SK-N-MC (cell line): ENCODE measurements at regions not wholly inside any gene's neighbourhood (a gene's known extent, or its start where the extent isn't known, plus 50 kb on each side); places are given as distances from the start of the nearest gene placed in this dataset.
"Not testable (repeated sequence)": the region's sequence is repeated elsewhere in the genome, so short reads cannot be mapped to it uniquely, and the experiment has no call there.

Experiments used
- DNase-seq: peaks from one replicate; pipeline ENCODE4 v3.0.0-alpha.2; 2011; ENCODE audit warnings: low read depth, low spot score
- H3K27ac ChIP-seq: fragments of 200-600 bp; sonication (generic); 2 replicates; pipeline ENCODE4 v1.5.1; 2016; ENCODE audit warnings: mixed run types
- H3K36me3 ChIP-seq: fragments of 200-600 bp; sonication (generic); 2 replicates; pipeline ENCODE4 v1.6.1; 2017; ENCODE audit warnings: antibody characterized with exemption, low read length, mixed read lengths; ENCODE audit not compliant: insufficient read depth
- H3K4me3 ChIP-seq: fragments of 200-600 bp; sonication (generic); 2 replicates; pipeline ENCODE4 v1.5.1; 2016
- H3K9ac ChIP-seq: fragments of 200-600 bp; sonication (generic); 2 replicates; pipeline ENCODE4 v1.8.0; 2017; ENCODE audit warnings: mixed run types, mixed read lengths; ENCODE audit not compliant: insufficient read length
- H3K9me3 ChIP-seq: fragments of 200-600 bp; sonication (generic); 2 replicates; pipeline ENCODE4 v1.6.1; 2017; ENCODE audit warnings: low read depth, mild to moderate bottlenecking, antibody characterized with exemption, low read length, moderate library complexity, mixed read lengths
- EZH2 ChIP-seq: fragments of 200-600 bp; sonication (generic); IDR thresholded peaks from one replicate; pipeline ENCODE4 v1.6.1; 2017; ENCODE audit warnings: antibody characterized with exemption
- FOXP2 ChIP-seq: optimal IDR thresholded peaks from 2 replicates; pipeline ENCODE3; 2011; ENCODE audit warnings: mild to moderate bottlenecking, moderate library complexity; ENCODE audit not compliant: insufficient read depth; ENCODE audit errors: extremely low read length, control extremely low read depth
- POLR2AphosphoS5 ChIP-seq: IDR thresholded peaks from 2 replicates; pipeline ENCODE4 v1.6.1; 2012; ENCODE audit warnings: mild to moderate bottlenecking, low read depth, low read length, borderline replicate concordance

DNA sequence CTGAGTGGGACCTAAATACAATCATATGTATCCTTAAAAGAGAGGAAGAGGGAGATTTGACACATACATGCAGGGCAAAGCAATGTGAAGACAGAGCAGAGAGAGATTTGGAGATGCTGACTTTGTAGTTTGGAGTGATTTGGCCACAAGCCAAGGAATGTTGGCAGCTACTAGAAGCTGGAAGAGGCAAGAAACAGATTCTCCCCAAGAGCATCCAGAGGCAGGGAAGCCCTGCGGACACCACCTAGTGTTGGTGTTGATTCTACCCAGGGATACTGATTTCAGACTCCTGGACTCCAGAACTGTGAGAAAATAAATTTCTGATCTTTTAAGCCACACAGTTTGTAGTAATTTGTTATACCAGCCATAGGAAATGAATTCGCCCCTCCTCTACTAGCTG, 64.9 kb upstream of the OSMR start:
- peak overlapping the region; percentile 66; the same call in 1 of the 2 replicates for H3K27ac ChIP-seq
- H3K9ac ChIP-seq = no peak overlapping the region
- TF ChIP-seq FOXP2 = no peak
- peak; percentile 37; the same call in 1 of the 2 replicates for TF ChIP-seq POLR2AphosphoS5
- H3K4me3 ChIP-seq = 0 out of 2 replicates have a peak overlapping the region, but pooled peaks have one; percentile 0
- H3K36me3 ChIP-seq = no peaks in the 10 kb centered on the region
- DNase-seq = peak; percentile 85
- no peaks in the 10 kb centered on the region for H3K9me3 ChIP-seq

DNA sequence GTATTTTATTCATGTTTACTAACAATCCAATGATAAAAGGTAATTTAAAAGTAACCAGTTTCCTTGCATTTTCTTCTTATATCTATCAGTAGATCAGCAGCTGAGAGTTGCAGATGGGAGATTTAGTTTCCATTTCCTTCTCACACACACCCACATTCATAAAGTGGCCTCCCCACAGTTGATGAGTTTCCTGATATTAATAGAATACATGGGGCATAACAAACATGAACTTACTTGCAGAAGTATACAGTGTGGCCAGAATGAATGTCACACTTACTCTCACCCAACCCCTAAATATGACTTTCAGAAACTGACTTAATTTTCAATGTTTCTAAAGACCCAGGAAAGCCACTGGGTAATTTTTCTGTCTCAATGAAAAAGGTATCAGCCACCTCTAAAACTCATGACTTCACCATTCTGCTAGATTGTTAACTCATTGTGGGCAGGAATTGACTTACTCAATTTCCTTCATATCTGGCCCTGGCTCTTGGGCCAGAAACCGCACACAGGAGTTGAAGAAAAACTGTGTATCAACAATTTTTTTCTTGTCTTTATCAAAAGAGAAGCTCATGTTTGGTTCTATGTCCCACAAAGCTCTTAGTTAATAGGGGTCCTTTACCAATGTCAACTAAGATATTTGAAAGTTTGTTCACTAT, 63.5 kb upstream of the OSMR start:
- Histone ChIP-seq H3K9me3 (no peaks in the 10 kb centered on the region), H3K4me3 (no peak overlapping the region), H3K9ac (no peak overlapping the region), H3K36me3 (no peaks in the 10 kb centered on the region), H3K27ac (peak overlapping the region; percentile 3; the same call in 1 of the 2 replicates)
- DNase-seq = no peak
- TF ChIP-seq FOXP2 (no peak), EZH2 (no peak), POLR2AphosphoS5 (no peak)

DNA sequence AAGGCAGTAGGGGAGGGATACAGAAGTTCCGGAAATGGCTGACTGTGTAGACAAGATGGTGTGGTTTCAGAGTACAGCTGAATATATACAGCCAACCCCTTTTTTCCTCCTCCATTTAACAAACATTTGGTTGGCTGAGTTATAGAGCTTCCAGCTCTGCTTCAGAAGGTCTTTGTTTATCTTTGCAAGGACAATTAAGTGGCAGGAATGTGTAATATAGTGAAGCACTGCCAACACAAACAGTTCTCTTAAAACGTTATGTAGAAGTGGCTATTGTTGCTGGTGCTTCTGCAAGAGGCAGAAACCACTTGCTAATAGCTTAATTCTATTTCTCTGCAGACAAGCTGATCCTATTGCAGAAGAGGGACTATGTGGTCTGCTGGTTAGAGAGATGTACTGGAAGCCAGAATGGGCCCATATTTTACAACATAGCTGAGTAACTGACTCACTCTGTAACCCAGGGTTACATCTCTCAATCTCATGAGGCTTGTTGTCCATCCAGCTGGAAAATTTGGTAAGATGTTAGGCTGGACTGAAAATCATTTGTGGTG, 62.7 kb upstream of the OSMR start:
- Histone ChIP-seq H3K36me3 (no peaks in the 10 kb centered on the region), H3K9me3 (no peaks in the 10 kb centered on the region), H3K9ac (no peak overlapping the region), H3K4me3 (no peak overlapping the region), H3K27ac (peak overlapping the region; percentile 3; the same call in 1 of the 2 replicates)
- no peak for DNase-seq
- TF ChIP-seq POLR2AphosphoS5 = no peak

DNA sequence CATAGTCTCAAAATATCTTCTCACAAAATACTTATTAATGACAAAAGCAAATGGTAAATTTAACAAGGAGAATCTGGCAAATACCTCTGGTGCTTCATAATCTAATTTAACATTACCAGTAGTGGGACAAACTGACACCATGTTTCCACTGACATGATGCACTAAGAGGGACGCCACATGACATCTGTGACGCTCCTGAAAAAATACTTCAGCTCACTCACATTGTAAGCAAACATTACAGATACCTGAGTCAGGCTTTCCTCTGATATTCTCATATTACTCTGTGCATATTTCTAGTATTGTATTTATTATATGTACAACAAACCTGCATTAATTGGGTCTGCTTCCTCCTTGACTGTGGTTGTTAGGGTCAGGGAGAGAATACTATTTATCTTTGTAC, 56.7 kb upstream of the OSMR start:
- no peaks in the 10 kb centered on the region for H3K36me3 ChIP-seq
- no peak for TF ChIP-seq FOXP2
- no peak for TF ChIP-seq EZH2
- no peak for TF ChIP-seq POLR2AphosphoS5
- no peaks in the 10 kb centered on the region for H3K9me3 ChIP-seq
- DNase-seq = no peak
- H3K9ac ChIP-seq = no peak overlapping the region
- H3K27ac ChIP-seq = no peak overlapping the region
- H3K4me3 ChIP-seq = no peak overlapping the region

DNA sequence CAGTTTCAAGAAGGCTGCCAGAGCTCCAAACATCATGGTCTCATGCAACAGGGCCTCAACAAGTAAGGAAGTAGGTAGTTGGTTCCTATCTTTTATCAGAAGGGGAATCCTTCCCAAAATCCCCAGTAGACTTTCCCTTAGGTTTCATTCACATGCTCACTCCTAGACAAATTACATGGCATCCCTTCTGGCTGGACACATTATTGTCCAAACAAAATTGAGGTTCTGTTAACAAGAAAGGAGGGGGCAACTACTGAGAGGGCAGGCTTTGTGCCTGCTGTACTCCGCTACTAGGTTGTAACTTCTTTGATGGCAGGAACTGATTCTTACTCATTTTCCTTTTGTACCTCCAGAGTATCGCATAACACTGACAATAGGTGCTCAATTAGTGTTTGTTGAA, 56.0 kb upstream of the OSMR start:
- H3K27ac ChIP-seq = no peak overlapping the region
- no peaks in the 10 kb centered on the region for H3K9me3 ChIP-seq
- H3K36me3 ChIP-seq = no peaks in the 10 kb centered on the region
- H3K4me3 ChIP-seq = no peak overlapping the region
- no peak for DNase-seq
- H3K9ac ChIP-seq = no peak overlapping the region
- TF ChIP-seq POLR2AphosphoS5 (no peak), FOXP2 (no peak), EZH2 (no peak)

DNA sequence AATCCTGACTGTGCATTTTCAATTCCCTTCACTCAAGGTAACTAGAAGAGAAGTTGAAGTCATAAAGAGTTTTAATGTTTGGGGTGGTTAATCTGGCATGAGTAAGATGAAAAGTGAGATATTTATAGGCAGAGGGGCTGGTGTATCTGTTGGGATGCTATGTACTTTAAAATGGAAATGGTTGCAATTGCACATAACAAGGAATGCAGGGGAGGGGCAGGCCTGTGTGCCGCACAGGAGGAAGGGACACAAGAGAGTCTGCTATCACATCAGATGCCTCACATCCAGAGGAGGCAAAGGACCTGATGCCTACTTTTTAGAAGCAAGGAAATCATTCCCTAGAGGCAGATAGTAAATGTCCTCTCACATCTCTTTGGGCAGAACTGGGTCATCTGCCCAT, 55.5 kb upstream of the OSMR start:
- DNase-seq = no peak
- Histone ChIP-seq H3K9ac (no peak overlapping the region), H3K27ac (no peak overlapping the region), H3K9me3 (no peaks in the 10 kb centered on the region), H3K4me3 (no peak overlapping the region), H3K36me3 (no peaks in the 10 kb centered on the region)
- no peak for TF ChIP-seq POLR2AphosphoS5
- no peak for TF ChIP-seq FOXP2
- TF ChIP-seq EZH2 = no peak

DNA sequence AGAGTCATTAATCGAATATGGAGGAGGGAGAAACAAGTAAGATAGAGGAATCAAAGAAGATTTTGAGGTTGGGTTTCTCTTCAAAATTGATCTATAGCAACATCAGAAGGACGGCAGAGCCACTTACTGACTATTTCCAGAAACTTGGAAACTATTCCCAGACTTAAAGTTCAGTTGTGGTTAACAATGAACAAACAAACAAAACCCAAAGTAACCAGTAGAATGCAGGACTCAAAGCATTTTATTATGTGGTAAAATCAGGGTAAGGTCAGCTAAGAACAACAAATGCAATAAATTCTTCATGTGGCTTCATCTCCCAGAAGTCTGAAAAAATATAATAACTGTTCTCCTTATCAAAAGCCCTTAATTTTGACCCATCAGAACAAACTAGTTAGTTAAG, 54.9 kb upstream of the OSMR start:
- Histone ChIP-seq H3K36me3 (no peaks in the 10 kb centered on the region), H3K9me3 (no peaks in the 10 kb centered on the region), H3K27ac (no peak overlapping the region), H3K4me3 (no peak overlapping the region), H3K9ac (no peak overlapping the region)
- no peak for TF ChIP-seq POLR2AphosphoS5
- TF ChIP-seq FOXP2 = no peak
- TF ChIP-seq EZH2 = no peak
- no peak for DNase-seq

DNA sequence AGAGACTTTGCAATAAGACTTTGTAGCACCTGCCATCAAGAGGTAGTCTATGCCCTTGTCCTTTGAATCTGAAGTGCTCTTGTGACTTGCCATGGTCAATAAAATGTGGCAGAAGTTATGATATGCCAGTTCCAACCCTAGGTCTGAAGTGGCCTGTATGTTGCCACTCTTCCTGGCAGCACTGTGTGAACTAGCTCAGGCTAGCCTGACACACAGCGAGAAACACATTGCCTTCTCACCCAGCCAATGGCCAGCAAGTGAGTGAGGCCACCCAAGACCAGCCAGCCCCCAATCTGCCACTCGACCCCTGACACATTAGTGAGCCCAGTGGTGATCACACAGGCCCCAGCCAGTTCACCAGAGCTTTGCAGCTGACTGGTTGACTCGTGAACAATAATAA, 52.7 kb upstream of the OSMR start:
- Histone ChIP-seq H3K36me3 (no peaks in the 10 kb centered on the region), H3K9me3 (no peaks in the 10 kb centered on the region), H3K9ac (no peak overlapping the region), H3K27ac (no peak overlapping the region), H3K4me3 (no peak overlapping the region)
- TF ChIP-seq EZH2 (no peak), FOXP2 (no peak), POLR2AphosphoS5 (no peak)
- DNase-seq = no peak

DNA sequence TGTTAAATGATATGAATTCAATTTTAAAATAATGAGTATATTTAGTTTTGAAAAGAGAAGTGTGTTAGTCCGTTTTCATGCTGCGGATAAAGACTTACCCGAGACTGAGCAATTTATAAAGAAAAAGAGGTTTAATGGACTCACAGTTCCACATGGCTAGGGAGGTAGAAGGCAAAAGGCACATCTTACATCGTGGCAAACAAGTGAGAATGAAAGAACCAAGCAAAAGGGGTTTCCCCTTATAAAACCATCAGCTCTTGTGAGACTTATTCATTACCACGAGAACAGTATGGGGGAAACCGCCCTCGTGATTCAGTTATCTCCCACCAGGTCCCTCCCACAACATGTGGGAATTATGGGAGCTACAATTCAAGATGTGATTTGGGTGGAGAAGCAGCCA, 51.8 kb upstream of the OSMR start:
- not testable (repeated sequence) for DNase-seq, H3K27ac ChIP-seq

More for the DNA sequence above, 51.8 kb upstream of the OSMR start:
- H3K36me3 ChIP-seq, H3K9me3 ChIP-seq, H3K4me3 ChIP-seq, H3K9ac ChIP-seq: not testable (repeated sequence)
